ENCODE measurements at regions not wholly inside any gene's neighbourhood (a gene's known extent, or its start where the extent isn't known, plus 50 kb on each side); places are given as distances from the start of the nearest gene placed in this dataset.

DNA sequence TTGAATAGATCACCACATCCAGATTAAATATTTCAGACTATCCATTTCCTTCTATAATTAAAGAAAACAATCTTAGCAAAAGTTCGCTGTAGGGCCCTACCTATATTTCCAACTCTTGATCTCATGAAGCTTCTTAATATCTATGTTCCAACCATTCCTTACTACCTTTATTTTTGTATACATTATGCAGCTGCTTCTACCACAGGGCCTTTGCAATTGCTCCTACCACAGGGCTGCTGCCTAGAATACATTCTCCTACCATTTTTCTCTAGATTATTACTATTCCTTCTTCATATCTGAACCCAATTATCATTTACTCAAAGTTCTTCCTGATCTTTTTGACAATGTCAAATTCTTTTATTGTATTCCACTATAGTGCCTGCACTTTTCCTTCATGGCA is 516.6 kb downstream of the RFPL4B start:
- no peak for DNase-seq (ENCODE audit: low spot score)
- TF ChIP-seq, protein P1, sequence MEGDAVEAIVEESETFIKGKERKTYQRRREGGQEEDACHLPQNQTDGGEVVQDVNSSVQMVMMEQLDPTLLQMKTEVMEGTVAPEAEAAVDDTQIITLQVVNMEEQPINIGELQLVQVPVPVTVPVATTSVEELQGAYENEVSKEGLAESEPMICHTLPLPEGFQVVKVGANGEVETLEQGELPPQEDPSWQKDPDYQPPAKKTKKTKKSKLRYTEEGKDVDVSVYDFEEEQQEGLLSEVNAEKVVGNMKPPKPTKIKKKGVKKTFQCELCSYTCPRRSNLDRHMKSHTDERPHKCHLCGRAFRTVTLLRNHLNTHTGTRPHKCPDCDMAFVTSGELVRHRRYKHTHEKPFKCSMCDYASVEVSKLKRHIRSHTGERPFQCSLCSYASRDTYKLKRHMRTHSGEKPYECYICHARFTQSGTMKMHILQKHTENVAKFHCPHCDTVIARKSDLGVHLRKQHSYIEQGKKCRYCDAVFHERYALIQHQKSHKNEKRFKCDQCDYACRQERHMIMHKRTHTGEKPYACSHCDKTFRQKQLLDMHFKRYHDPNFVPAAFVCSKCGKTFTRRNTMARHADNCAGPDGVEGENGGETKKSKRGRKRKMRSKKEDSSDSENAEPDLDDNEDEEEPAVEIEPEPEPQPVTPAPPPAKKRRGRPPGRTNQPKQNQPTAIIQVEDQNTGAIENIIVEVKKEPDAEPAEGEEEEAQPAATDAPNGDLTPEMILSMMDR (IDR thresholded peaks at IDR 0.05; ENCODE audit: extremely low read depth, missing control alignments), result no peak

DNA sequence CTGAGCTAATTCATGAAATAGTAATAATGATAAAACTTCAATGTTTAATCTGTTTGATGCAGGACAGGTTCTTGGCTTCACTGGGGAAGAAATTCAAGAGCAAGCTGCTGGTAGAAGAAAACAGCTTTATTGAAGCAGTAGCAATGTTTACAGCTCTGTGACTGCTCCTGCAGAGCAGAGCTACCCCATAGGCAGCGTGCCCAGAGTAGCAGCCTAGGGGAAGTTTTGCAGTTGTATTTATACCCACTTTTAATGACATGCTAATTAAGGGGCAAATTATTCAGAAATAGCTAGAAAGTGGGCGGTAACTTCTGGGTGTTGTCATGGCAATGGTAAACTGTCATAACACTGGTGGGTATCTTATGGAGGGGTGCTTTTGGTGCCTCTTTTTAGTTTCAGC is 518.0 kb downstream of the RFPL4B start:
- DNase-seq (ENCODE audit: low spot score), result no peak
- TF ChIP-seq, protein P1 (IDR thresholded peaks at IDR 0.05; ENCODE audit: extremely low read depth, missing control alignments), result no peak

DNA sequence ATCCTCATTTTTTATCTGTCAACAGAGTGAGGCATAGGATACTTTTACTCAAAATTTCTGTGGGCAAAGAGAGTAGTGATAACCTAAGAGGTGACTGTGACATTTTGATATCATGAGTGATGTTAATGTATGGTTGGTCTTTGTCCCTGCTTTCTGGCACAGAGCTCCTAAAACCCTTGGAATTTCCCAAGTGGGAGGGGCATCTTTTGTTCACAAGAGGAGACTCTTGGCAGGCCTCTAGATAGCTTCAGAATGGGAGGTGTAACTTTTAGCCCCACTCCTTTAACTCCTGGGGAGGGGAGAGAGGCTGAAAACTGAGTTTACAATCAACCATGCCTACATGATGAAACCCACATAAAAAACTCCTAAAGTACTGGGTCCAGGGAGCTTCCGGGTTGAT is 527.8 kb downstream of the RFPL4B start:
- TF ChIP-seq, protein P1 (IDR thresholded peaks at IDR 0.05; ENCODE audit: extremely low read depth, missing control alignments), result no peak
- DNase-seq (ENCODE audit: low spot score), result no peak

DNA sequence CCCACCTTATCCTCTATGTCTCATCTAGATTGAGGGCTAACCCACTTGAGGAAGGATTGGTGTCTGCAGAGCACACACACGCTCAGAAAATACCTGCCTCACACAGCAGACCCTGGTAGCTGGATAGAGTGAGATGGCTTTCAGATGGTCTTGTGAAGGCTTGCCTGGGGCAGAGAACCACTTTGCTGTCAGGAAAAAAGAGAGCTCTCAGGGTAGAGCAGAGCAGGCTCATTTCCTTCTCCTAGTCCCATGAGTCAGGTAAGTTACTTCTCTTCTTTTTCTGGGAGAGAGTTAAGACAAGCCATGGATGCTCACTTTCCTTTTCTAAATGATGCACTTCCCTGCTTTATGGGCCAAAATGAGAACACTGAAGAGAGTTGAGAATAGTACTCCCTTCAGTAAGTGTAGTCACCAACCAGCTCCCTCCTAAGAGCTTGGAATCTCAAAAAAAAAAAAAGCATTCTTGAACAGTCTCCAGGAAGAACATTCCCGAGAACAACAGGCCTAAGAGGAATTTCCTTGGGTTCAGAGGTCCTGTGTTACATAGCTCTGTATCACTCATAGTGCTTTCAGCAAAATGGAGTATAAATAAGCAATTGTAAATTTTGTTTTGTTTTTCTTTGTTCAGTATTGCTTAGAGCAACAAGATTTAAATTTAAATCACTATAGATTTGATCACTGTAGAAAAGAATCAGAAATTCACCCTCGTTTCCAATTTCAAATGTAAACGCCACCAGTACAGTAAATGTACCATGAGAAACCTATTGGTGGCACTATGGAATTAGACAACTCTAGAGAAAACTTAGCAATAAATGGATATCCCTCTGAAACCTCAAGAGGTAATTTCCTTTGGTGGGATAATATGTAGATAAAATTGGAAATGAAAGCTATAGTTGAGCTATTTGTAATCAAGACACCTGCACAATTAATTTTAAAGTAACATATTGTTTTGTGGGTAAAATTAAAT is 530.3 kb downstream of the RFPL4B start:
- TF ChIP-seq, protein P1 (IDR thresholded peaks at IDR 0.05; ENCODE audit: extremely low read depth, missing control alignments), result no peak
- DNase-seq (ENCODE audit: low spot score), result no peak

DNA sequence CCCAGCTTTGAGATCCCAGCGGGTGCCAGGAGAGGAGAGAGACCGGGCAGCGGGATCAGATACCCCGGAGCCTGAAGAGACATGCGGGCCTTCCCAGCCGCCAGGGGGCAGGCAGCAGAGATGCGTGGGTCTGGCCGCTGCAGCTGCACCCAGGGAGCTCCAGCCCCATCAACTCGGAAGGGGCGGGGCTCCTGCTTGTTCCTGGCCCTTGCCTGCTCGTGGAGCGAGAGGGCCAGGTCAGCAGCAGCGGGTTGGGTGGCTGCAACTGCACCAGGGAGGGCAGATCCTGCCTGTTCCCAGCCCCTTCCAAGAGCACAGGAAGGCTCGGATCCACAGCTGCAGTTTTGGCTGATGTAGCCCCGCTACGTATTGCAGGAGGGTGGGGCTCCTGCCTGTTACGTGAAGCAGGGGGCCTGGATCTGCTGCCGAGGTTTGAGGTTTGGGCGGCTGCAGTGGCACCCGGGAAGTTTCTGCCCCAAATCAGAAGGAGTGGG is 532.8 kb downstream of the RFPL4B start:
- TF ChIP-seq, protein P1 (IDR thresholded peaks at IDR 0.05; ENCODE audit: extremely low read depth, missing control alignments), result no peak
- DNase-seq (ENCODE audit: low spot score), result no peak

DNA sequence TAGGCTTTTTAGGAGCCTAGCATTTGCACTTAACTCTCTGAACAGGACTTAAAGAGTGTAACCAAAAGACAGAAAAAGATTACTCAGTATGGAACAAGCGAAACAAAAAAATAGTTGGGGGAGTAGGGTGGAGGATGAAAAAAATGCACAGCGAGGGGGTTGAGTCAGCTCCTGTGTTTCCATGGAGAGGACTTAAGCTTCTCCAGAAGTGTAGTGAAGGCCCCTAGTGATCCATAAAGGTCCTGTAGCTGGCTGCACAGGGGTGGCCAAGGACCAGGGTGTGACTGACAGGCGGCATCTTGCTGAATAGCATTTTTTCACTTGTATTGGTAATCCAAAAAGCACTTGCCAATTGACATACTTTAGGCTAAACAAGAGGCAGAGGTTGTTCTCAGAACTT is 533.9 kb downstream of the RFPL4B start:
- TF ChIP-seq, protein P1 (IDR thresholded peaks at IDR 0.05; ENCODE audit: extremely low read depth, missing control alignments), result no peak
- no peak for DNase-seq (ENCODE audit: low spot score)

Data from GM20000 (cell line).